CD4-positive, alpha-beta T cell treated with Interferon gamma for 1 hour (primary cell): ENCODE measurements at regions not wholly inside any gene's neighbourhood (a gene's known extent, or its start where the extent isn't known, plus 50 kb on each side); places are given as distances from the start of the nearest gene placed in this dataset.

ENCODE experiments used
- DNase-seq: peaks from one replicate; pipeline ENCODE4 v3.0.0-alpha.2; 2020

GRCh38 chr16:85366031-85366763, 246.9 kb upstream of the GSE1 start:
- no peak for DNase-seq

GRCh38 chr16:85367485-85367884, 245.6 kb upstream of the GSE1 start:
- DNase-seq = no peak

- DNase-seq = no peak
These were observed 244.1 kb upstream of the GSE1 start for GRCh38 chr16:85369060-85369459.

- peak; percentile 18 for DNase-seq
These were observed 243.2 kb upstream of the GSE1 start for GRCh38 chr16:85369741-85370528.

GRCh38 chr16:85370543-85370880, 242.6 kb upstream of the GSE1 start:
- DNase-seq = no peak

- no peak for DNase-seq
These were observed 242.1 kb upstream of the GSE1 start for GRCh38 chr16:85370881-85371651.

- no peak for DNase-seq
These were observed 241.2 kb upstream of the GSE1 start for GRCh38 chr16:85371948-85372347.

- DNase-seq = peak; percentile 42
These were observed 240.3 kb upstream of the GSE1 start for GRCh38 chr16:85372627-85373372.

GRCh38 chr16:85373741-85374570, 239.2 kb upstream of the GSE1 start:
- no peak for DNase-seq

- DNase-seq = no peak
These were observed 238.6 kb upstream of the GSE1 start for GRCh38 chr16:85374571-85374872.

- DNase-seq = no peak
These were observed 237.8 kb upstream of the GSE1 start for GRCh38 chr16:85375282-85375681.

- DNase-seq = no peak
These were observed 236.6 kb upstream of the GSE1 start for GRCh38 chr16:85376292-85377095.

GRCh38 chr16:85377388-85378144, 235.6 kb upstream of the GSE1 start:
- DNase-seq = no peak

- no peak for DNase-seq
These were observed 234.7 kb upstream of the GSE1 start for GRCh38 chr16:85378145-85379040.

- DNase-seq = no peak
These were observed 233.8 kb upstream of the GSE1 start for GRCh38 chr16:85379041-85380001.

GRCh38 chr16:85380002-85380395, 233.1 kb upstream of the GSE1 start:
- DNase-seq = no peak

GRCh38 chr16:85380905-85381737, 232.0 kb upstream of the GSE1 start:
- no peak for DNase-seq
